Kidney capillary endothelial cell (primary cell): ENCODE measurements at regions not wholly inside any gene's neighbourhood (a gene's known extent, or its start where the extent isn't known, plus 50 kb on each side); places are given as distances from the start of the nearest gene placed in this dataset.

Experiments used
- DNase-seq: peaks from one replicate; pipeline ENCODE4 v3.0.0-alpha.2; 2018; ENCODE audit warnings: low spot score

GRCh38 chr16:51420247-51420646 is 269.2 kb upstream of the SALL1 start:
- no peak for DNase-seq

- no peak for DNase-seq
Observed at GRCh38 chr16:51419768-51420167, 268.7 kb upstream of the SALL1 start.

DNA sequence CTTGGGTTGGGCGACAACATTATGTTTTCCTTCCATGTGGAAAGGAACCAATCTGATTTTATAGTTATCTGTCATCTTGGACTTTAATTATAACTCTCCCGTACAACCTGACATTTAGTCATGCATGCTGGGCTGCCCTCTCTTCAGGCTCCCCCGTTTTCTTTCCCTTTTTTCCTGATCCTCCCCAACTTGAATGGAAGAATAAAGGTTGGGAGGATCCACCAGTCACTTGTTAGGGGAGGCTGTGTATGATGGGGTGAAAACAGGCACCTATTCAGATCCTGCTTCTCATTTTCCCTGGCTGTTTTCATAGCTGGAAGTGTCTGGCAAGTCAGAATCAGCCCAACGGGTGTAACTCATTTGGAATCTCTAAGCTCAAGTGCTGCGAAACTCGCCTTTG is 267.2 kb upstream of the SALL1 start:
- DNase-seq = no peak

DNA sequence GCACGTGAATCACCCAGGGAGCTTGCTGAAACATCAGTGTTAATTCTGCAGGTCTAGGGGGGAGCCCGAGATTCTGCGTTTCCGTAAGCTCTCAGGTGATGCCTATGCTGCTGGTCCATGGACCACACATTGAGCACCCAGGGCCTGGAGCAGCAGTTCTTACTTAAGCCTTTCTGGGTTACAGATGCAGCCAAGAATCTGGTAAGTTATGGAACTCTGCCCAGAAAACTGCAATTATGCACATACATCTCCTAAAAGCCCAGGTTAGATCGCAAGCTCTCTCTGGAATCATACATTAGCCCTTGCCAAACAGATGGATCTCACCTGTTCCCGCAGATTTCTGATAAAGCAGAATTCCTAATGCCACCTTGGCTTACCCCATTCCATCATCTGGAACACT is 265.9 kb upstream of the SALL1 start:
- no peak for DNase-seq

DNA sequence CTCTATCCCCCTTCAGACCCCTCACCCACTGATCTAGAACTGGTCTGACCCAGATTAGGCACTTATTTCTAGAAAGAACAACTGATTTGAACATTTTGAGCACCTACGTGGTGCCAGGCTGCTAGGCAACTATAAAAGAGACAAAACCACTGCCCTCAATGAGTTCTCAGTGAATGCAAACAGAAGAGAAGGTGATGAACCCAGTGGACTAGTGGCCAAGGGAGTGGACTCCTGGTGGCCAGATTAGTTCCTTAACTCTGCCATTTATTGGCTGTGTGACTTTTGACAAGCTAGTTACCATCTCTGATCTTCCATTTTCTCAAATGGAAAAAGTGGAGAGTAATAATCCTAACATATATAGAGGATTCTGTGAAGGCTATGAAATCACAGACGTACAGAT is 259.1 kb upstream of the SALL1 start:
- no peak for DNase-seq

DNA sequence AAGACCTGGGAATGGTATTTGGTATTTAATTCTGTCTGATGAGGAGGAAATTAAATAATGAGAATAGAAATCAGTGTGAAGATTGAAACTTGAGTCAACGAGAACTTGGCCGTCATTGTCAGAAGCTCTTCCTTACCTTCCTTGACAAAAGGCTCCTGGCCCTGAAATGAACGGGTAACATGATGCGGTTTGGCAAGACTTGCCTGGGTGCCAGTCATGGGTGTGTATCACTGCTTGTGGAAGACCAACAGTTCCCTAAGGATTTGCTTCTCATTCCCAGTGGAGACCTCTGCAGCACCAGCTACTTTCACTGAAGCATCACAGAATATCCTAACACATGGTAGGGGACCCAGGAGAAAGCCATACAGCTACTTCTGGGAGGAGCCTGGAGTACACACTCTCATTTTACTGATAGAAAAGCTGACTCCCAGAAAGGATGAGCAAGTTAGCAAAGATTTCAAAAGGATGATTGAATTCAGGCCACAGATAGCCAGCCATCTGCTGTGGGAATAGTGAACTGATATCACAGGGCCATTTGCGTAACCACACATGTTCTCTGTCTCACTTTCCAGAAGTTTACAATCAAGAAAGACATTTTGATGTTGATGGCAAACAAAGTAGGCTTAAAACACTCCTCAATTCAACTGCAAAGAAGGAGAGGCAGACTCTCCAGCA is 258.1 kb upstream of the SALL1 start:
- DNase-seq = no peak

DNA sequence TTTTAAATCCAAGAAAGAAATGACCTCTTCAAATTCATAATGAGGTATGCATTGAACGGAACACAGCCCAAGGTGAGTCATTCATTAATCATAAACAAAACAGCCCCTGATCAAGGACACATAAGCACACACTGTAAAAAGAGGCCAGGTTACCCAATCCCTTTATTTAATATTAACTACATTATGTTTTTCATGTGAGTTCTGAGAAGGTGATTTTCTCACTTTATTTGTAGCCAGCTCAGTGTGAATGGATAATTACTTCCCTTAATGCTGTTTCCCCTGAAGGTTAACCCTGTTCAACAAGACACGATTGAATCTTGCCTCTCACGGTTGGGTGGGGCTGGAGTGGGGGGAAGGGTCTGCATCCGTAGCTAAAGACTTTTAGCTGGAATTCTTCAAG is 257.3 kb upstream of the SALL1 start:
- no peak for DNase-seq

GRCh38 chr16:51407921-51408320 is 256.9 kb upstream of the SALL1 start:
- no peak for DNase-seq

DNA sequence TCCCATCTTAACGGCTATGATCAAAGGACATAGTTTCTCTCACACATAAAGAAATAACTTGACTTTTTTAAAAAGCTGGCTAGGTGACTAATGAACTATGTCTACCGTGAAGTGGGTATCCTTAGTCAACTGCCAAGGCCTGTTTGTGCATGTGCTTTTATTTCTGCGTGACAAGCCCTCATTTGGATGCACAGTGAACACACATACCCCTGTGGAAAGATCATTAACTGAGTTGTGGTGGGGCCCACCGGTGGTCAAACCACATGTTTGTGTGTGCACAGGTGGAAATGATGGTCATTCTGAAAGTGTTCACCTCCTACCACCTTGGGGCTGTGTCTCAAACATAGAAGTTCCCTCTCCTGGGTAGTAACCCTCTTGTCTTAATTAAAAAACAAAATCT is 256.1 kb upstream of the SALL1 start:
- no peak for DNase-seq

- DNase-seq = no peak
Observed at GRCh38 chr16:51405361-51405760, 254.3 kb upstream of the SALL1 start.

- no peak for DNase-seq
Observed at GRCh38 chr16:51404386-51404785, 253.3 kb upstream of the SALL1 start.

- DNase-seq = no peak
Observed at GRCh38 chr16:51402785-51403184, 251.7 kb upstream of the SALL1 start.

DNA sequence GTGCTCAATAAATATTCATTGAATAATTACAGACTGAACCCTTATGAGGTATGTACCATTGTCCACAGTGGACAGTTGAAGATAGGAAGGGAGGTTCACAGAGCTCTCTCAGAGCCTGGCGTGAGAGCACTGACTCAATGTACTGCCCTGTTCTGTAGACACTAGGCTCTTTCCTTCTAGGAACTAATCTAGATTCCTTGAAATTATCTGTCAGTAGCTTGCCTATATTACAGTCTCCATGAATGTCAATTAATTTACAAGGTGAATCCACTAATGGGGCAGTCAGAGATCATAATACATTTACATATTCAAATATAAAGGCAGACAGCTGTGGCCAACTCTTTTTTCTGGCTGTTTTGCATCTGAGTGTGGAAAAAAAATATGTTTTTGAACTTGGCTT is 251.2 kb upstream of the SALL1 start:
- no peak for DNase-seq

DNA sequence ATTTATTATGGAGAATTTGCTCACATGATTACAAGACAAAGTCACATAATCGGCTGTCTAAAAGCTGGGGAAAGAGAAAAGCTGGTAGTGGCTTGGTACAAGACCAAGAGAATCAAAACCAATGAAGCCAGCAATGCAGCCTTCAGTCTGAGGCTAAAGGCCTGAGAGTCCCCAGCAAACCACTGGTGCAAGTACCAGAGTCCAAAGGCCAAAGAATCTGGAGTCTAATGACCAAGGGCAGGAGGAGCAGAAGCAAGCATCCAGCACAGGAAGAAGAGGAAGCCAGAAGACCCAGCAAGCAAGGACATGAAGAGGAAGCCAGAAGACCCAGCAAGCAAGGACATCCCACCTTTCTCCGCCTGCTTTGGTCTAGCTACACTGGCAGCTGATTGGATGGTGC is 250.6 kb upstream of the SALL1 start:
- no peak for DNase-seq

DNA sequence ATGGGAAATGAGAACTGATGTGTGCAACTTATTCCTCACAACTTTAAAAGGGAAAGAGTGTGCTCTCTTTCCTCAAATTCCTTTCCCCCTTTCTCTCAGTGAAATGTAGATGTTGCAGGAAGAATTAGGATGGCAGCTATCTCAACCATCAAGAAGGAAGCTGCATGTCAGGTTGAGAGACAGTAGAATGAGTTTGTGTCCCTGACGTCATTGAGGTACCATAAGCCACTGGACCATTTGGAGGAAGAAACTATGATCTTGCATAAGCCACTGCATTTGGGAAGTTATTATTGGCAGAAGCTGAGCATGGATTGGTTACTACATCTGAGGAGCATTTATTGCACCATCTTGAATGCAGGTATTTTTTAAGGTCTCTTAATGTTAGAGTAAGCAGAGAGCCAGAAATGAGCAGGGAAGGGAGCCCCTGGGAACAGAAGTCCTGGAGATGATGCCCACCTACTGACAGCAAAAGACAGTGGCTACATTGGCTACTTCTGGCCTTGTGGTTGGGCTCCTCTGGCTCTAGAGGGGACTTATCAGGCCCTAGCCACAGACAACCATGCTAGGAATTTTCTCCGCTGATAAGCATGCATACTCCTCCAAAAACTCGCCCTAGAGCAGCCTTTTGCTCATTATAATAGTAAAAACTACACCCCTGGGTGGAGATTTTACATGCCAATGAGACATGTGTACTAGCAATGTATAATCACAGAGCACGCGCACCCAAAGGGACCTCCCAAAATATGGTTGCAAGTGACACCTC is 249.0 kb upstream of the SALL1 start:
- no peak for DNase-seq

GRCh38 chr16:51394421-51394820 is 243.4 kb upstream of the SALL1 start:
- no peak for DNase-seq

GRCh38 chr16:51393381-51394005 is 242.4 kb upstream of the SALL1 start:
- no peak for DNase-seq

GRCh38 chr16:51392521-51393187 is 241.6 kb upstream of the SALL1 start:
- DNase-seq = no peak

DNA sequence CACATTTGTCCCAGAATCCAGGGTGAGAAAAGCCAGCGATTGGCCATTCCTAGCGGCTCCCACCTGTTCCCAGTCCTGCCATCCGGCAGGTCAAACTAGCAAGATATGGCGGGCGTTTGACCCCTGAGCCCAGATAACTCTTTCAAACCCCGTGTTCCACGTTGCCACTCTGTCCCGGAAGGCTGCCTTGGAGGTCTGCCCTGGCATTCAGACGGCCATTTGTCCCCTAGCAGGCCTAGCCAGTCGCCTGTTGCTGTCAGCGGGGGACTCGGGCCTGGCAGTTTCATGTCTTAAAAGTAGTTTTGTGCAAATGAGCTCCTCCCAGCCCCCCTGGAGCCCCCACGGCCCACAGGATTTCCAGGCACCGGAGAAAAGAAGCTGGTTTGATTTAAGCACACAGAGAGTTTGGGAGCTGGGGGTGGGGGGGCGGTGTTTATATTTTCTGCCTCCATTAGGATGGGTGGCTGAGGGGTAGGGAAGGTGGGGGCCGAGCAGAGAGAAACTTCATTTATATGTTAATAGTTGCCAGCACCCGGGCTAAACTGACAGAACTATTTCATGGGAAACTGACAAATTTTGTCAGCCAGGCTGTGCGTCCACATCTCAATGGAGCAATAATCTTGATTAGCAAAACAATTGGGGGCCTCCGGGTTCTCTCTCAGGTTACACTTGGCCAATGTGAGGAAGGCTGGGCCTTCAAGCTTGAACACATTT is 240.9 kb upstream of the SALL1 start:
- DNase-seq = no peak

DNA sequence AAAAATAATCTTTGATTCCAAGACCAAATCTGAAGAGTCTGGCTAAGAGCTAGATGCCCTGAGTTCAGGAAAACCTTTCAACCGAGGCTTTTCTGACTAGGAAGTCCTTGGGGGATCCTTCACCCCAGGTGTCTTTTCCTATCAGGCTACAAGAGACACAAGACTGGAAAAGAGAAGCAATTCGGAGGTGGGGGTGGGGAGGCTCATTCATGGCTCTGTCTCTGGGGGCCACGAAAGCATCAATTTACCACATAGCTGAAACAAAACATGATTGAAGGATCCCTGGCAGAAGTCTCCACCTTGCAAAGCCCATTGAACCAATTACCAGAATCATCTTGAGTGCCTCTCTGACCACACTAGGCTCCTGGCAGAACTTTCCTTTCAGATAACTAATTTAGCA is 239.8 kb upstream of the SALL1 start:
- no peak for DNase-seq

DNA sequence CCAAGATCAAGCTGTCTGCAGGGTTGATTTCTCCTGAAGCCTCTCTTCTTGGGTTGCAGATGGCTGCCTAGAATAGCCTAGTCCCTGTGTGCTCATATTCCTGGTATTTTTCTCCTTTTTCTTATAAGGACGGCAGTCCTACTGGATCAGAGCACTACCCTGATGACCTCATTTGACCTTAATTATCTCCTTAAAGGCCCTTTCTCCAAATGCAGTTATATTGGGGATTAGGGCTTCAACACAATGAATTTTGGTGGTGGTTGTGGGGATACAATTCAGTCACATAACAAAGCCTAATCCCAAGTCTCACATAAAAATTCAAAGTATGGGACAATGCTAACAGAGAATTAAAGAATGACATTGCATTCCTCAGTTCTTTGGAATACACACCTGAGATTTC is 238.8 kb upstream of the SALL1 start:
- no peak for DNase-seq

DNA sequence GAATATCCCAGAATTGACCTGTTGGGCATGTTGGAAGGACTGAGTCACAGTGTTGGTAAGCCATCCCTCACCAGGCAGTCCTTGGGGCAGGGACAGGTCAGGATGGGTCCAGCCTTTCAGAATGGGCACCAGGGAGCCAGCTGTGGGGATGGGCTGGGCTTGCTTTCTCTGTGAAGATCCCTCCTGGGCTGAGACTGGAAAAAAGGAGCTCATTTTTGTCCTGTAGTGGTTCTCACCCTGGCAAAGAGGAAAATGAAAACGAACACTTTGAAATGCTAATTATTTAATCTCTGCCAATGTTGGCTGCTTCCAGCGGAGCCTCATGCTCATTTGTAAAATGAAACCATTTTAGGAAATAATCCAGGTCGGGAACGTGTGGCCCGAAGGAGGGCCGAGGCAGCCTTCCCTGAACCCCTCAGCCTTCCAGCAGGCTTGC is 237.5 kb upstream of the SALL1 start:
- no peak for DNase-seq
